ENCODE measurements at regions not wholly inside any gene's neighbourhood (a gene's known extent, or its start where the extent isn't known, plus 50 kb on each side); places are given as distances from the start of the nearest gene placed in this dataset.
"Not testable (repeated sequence)": the region's sequence is repeated elsewhere in the genome, so short reads cannot be mapped to it uniquely, and the experiment has no call there.

DNA sequence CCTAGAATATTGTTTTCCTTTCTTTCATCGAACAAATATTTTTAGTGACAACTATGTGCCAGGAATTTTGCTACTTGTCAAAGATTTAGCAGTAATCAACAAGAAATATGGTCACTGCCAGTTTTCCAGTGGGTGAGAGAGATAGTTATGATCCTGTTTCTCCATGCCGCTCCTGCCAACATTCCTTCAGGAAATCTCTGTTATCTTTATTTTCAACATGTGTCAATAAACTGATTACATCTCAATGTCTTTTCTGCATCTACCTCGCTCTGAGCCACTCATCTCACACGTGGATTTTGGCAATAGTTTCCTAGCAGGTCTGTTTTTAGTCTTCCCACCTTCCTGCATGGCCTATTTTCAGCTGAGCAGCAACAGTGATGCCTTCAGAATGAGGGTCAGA, 650.0 kb upstream of the STXBP6 start:
- no peak for DNase-seq

DNA sequence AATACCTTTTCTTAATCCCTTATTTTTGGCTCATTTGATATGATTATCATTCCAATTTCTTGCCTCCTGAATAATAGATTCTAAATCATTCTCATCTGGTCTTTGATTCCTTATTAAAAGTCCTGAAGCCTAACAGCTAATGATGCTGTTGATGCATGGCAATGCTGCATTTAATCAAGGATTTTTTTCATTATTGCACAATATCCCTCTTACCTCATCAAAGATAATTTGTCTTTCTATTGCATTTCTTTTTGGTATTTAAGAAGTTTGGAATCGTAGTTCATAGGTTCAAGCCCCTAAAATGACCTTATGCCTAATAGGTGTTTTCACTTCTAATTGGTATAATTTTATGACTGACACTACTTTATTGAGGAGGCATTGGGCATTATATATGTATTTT, 648.2 kb upstream of the STXBP6 start:
- no peak for DNase-seq

DNA sequence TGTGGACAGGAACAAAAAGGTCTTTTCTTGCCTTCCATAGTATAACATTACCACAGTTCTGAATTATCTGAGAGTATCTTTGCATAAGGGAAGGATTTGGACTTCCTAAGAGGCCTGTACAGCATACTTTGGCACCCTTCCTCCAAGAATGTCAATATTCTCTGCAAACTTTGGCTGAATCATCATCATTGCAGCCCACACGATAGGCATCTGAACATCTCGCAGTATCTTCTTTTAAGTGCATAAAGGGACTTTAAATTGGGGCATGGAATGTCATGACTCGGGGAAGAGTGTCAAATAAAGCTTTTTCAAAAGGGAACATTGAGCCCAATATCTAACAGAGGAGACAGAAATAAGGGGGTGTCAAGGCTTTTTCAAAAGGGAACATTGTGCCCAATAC, 646.2 kb upstream of the STXBP6 start:
- no peak for DNase-seq

DNA sequence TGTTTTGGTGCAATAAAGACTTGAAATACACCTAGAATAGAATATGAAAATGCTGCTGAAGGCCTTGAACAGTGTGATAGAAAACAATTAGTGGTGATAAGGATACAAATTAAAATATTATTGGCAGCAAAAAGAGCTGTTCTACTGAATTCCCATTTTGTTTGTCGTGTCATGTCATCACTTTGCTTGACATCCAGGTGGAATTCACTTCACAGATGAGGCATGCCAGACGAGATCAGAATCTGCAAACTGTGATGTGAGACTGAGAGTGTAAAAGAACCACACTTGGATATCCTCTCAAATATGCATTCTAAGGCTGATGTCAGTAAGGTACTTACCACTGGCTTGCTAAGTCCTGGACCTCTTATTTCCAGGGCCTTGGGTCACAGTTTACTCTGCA, 635.1 kb upstream of the STXBP6 start:
- no peak for DNase-seq

DNA sequence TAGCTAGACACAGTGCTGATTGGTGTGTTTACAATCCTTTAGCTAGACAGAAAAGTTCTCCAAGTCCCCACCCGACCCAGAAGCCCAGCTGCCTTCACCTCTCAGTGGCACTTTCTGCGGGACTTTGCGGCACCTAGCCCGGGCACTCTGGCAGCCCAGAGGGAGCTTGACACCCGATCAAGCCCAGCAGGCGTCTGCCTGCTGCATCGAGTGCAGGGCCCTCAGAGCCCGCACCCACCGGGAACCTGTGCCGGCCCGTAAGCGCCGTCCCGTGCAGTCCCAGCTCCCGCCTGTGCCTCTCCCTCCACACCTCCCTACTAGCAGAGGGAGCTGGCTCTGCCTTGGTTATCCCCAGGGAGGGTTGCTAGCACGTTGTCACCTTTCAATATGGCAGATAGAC, 631.0 kb upstream of the STXBP6 start:
- no peak for DNase-seq

DNA sequence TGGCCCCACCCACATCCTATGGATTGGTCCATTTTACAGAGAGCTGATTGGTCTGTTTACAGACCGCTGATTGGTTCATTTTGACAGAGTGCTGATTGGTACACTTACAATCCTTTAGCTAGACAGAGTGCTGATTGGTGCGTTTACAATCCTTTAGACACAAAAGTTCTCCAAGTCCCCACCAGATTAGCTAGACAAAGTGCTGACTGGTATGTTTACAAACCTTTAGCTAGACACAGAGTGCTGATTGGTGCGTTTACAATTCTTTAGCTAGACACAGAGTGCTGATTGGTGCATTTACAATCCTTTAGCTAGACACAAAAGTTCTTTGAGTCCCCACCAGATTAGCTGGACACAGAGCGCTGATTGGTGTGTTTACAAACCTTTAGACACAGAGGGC, 630.6 kb upstream of the STXBP6 start:
- DNase-seq = not testable (repeated sequence)

DNA sequence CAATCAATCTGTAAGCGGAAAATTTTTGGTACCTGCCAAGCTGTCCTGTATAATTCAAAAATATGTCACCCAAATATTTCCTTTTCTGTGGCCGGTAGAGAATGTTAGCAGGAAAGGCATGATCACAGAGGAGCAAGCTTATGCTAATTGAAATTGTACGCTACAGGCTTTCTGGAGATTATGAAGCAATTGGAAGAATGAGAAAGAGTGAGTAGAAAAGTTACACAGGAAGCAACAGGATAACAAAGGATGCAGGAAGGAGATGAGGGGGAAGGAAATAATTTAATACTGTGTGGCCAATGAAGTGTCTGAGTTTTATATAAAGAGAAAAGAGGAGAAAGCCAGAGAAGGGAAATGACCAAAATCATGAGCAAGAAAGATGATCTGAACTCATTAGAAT, 627.2 kb upstream of the STXBP6 start:
- DNase-seq = no peak

DNA sequence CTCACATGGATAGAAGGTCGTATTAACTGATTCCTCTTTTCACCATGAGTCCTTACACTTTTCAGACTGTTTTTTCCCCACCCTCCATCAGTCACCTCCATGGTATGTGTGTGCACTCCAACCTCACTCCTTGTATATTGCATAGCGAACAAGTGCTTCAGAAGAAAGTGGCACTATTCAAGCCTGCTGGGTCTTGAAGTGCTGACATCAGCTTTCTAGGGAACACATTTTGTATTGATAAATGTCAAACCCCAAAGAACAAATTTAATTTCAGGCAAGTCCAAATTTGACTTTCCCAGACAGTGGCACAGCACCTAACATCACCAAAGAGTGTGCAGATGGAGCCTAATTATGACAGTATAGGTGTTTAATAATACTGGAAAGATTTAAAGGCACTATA, 617.4 kb upstream of the STXBP6 start:
- no peak for DNase-seq

DNA sequence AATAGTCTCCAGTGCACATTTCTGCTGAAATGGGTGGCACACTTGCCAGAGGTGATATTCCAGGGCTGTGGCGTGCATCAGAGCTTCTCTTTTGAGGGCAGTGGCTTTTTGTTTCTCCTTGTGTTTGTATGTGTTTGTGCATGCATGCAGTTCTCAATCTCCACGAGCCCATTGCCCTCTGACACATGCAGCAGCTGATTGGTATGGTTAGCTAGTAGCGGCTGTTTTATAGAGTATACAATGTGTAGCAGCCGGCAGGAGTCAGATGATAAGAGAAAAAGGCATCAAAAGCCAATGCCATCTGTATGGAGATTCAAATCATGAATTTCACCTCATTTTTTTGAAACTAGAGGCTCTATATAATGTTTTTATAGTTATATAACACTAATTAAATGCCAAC, 616.9 kb upstream of the STXBP6 start:
- DNase-seq = no peak

DNA sequence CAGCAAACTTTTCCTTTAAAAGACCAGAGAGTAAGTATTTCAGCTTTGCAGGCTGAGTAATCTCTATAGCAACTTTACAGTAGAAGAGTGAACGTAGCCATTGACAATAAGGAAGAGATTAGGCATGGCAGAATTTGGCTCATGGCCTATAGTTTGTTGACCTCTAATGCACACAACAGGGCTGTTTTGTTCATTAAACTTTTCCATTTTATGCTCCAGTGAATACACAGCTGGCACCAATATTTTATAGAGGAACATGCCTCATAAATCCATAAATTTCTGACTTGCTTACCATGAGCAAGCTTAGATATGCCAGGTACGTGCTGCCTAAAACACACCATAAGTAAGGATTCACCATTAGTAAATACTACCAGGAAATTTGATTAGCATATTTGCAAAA, 609.0 kb upstream of the STXBP6 start:
- no peak for DNase-seq

DNA sequence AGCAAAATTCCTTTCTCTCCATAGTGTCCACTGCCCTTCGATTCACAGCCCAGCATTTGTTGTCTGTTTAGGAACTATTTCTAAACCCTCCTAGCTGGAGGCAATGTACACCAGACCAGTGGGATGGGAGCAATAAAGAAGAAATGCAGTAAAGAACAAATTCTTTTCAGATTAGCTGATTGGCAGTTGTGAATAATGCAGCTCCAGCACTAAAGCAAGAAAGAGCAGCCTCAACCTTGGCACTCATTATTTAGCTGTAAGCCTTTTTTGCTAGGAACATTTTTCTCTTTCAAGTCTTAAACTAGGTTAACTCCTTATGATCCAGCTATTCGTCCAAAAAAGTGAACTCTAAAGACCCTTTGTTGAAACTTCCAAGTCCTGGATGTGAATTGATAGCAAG, 580.5 kb upstream of the STXBP6 start:
- DNase-seq = no peak

DNA sequence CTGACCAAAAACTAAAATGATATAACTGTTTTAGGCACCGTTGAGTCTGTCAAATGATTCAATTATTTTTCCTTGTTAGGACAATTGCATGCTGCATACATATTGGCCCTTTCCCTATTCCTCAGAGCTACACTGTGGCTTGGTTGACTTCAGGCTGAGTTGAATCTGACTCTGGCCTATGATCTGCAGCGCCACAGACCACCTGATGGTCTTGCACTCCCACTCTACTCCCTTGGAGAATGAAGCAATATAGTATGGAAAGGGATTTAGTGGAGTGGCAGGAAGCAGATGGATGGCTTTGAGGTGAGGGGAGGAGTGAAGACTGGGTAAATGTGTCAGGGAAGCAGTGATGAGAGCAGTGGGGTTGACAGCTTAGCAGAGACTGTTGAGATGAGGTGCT, 579.0 kb upstream of the STXBP6 start:
- no peak for DNase-seq

DNA sequence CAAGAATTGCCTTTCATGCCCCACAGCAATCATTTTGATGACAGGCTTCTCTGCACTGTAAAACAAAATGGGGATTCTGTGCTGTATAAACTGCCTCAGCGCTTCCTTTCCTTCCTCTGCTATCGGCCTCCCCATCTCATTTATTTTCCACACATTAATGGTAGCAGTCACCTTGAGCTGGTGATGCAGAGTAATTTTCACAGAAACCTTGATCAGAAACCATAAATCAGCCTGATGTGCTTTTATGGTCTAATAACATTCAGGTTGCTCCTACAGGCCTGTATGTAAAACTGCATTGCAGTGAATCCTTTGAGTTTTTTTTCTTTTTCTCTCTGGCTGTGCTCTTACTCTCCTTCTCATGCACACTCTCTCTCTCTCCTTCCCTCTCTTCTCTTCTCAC, 578.4 kb upstream of the STXBP6 start:
- DNase-seq = no peak

DNA sequence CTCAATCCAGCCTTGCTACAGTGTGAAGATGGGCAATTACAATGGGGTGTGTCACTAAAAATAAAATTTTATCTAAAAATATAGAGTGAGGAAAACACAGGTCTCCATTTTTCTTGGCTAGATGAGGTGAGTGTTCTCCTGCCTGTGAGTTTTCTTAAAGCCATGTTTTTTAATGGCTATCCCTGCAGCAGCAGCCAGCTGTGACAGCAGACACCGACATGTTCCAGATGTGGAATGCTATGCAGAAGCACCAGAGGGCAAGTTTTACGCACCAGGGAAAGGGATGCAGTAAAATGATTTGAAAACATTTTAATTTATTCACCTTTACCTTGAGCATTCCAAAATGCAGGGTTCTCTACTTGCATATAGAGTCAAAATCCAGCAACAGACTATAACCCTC, 577.0 kb upstream of the STXBP6 start:
- DNase-seq = no peak

DNA sequence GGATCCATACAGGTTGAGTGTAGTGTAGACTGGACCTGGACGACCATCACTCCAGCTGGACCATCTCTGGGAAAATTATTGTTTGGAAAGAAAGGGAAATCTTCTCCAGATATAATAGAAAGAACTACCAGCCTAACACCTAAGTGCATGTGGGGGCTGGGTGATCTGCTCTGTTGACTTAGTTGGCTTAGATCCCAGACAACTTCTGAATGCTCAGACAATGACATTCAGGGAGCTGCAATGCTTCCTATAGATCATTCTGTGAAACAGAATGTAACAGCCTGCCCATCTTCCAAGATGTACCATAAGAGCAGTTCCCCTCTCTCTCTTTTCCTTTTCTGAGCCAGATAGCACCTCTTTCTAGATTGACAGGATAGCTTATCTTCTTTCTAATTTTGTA, 572.8 kb upstream of the STXBP6 start:
- no peak for DNase-seq

DNA sequence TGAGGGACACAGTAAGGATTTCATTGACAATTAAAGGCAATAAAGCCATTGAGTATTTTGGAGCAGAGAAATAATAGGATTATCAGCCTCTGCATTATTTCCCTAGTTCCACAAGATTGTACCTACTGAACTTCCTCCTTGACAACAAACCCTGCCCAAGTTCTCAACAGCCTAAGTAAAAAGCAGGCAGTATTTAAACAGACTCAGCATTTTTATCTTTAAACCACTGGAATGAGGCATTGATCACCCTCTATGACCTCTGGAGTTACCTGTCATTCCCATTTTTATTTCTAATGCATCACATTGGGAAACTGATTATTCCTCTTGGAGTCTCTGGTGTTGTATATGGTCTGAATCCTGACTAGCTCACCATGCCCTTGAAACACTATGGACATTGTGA, 570.6 kb upstream of the STXBP6 start:
- no peak for DNase-seq

DNA sequence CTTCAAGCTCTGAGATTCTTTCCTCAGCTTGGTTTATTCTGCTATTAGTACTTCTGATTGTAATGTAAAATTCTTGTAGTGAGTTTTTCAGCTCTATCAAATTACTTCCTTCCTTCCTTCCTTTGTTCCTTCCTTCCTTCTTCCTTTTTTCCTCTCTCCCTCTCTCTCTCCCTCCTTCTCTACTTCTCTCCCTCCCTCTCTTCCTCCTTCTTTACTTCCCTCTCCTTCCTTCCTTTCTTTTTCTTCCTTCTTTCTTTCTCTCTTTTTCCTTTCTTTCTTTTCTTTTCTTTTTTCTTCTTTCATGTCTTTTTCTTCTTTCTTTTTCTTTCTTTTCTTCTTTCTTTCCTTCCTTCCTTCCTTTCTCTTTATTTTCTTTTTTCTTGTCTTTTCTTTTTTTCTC, 565.2 kb upstream of the STXBP6 start:
- DNase-seq = no peak

DNA sequence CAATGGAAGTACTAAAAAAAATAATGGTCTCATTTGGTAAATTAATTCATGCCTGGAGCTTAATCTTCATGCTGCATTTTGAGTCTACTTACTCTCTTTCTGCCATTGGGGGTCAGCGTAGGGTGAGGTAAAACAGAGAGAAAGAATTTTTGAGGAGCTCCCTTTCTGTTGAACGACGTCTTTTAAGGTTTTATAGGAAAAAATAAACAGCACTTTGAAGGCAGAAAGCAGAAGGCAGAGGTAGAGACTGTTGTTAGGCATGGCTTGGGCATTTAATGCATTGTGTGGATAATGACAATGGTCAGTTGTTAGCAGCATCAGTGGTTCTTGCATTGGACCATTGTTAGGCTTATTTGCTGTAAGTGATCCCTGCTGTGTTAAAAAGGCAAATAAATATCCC, 557.2 kb upstream of the STXBP6 start:
- DNase-seq = no peak

DNA sequence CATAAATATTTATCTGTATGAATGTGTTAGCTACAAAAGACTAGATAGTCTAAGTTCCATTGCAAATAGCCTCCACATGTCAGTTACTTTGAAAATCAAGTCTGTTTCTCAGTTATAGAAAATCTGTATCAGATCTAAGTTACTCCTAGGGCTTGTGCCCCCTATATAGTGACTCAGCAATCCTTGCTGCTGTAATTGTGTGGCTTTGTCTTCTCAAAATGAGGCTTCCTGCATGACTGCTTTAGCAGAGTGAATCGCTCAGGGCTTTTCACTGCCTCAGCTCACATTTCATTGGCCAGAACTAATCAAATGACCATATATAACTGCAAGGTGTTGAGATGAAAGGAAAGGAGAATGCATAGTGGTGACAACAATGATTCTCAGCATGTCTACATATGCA, 552.2 kb upstream of the STXBP6 start:
- no peak for DNase-seq

DNA sequence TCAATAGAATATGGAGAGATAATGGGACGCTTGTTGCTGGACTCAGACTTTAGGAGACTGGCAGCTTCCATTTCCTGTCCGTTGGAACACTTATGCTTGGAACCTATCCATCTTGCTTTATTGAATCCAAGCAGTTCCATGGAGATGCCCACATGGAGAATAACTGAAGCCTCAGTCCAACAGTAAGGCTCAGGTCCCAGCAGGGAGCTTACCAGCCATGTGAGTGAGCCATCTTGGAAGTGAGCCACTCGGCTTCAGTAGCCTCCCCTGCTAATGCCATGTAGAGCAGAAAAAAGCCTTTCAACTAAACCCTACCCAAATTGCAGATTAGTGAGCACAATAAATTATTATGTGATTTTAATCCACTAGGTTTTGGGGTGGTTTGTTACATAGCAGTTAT, 538.8 kb upstream of the STXBP6 start:
- DNase-seq = no peak

DNA sequence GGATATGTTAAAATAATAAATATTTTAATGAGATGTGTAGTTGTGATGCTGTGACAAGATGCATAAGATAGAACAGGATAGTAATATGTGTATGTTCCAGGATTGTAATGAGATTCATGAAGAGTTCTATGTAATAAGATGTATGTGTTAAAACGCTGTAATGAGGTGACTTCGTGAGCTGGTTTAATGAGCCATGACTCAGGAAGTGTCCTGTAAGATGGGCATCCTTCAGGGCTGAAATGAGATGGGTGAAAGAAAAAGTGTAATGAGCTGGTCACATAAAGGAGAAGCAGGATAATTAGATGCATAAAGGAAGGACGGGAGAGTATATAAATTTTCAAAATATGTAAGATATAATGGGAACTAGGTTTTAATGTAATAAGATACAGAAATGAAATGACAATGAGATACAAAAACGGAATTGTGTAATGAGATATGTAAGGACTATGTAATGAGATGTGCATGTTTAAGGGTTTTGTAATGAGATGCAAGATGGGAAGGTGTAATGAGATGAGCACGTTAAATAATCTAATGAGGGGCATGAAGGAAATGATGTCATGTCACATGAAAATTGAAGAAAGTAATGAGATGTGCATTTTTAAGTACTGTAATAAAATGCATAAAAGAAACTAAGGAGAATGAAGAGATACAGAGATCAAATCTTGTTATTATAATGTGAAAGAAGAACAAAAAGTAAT, 524.8 kb upstream of the STXBP6 start:
- DNase-seq = no peak

DNA sequence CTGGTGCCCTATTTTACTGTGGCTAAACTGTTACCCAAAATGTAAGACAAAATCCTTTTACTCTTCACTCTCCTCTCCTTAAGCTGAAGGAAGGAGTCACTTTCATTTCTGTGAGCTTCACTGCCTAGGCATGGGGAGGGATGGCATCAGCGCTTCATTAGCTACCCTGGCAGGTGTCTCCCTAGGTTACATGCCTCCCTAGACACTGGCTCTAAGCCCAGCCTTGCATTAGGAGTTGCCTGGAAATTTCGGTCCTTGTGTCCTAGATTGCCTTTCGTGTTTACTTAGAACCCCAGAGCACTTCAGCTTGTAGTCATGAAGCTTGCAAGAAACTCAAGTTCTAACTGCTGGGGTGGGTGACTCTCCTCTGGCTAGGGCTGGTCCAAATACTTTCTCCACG, 520.5 kb upstream of the STXBP6 start:
- DNase-seq = no peak

DNA sequence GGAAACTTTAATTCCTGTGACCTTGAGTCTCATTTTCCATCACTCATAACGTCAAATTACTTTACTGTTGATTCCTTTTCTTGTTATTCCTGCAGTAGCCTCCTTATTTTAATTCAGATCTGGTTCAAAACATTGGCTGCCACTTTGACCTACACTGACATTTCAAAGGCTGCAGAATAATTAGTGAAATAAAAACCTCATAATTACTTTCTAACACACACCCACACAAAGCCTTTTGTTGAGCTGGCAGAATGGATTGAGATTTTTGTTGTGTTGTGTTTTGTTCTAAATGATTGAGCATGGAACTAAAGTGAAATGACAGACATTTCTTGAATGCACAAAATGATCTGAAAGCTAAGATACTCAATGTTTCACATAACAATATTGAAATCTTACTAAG, 507.5 kb upstream of the STXBP6 start:
- no peak for DNase-seq

DNA sequence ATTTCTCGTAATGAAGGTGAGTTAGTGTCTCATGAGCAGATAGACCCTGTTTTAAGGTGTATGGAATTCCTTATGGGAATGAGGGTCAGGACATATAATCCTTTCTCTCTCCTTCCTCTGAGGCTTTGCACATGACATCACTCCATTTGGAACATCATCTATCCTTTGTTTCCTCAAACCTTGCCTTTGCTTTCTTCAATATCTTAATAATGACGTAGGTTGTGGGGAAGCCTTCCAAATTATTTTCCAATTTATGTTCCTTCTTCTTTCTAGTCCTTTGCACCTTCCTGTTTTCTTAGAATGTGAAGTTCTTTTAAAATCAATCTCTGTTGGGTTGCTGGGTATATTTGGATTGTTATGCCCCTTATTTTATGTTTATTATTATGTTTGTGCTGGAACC, 502.9 kb upstream of the STXBP6 start:
- DNase-seq = no peak

DNA sequence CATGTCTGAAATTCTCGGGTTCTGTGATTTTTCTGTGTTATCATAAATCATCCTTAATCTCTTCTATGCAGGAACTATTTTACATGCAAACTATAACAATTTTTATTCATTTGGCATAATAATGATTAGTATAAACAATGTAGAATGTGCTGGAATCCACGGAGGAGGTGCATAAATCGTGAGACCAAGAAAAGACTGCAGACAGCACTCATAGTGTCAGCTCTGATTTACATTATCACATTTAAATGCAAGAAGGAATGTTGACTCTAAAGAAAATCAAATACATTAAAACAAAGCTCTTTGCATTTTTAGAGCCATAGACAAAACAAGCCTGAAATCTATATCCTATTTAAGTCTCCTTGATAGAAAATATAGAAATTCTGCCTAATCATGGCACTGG, 501.7 kb upstream of the STXBP6 start:
- DNase-seq = no peak

DNA sequence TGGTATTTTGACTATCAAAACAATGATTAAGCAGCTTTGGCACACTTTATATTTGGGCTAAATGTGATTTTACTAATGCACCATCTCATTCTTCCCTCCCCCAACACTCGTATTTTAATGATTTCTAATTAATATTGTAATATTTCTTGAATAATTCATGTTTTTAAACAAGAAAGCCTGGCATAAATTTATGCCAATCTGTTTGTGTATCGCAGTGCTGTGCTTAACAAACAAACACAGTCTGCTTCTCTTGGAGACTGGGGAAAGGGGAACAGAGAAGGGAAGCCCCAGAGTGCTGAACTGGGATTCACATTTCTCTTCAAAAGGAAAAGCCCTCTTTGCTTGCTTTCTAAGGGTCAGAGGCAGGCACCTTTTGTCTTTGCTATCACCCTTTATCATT, 496.9 kb upstream of the STXBP6 start:
- no peak for DNase-seq
